Gastrocnemius medialis (tissue), 4 donors: ENCODE measurements at regions not wholly inside any gene's neighbourhood (a gene's known extent, or its start where the extent isn't known, plus 50 kb on each side); places are given as distances from the start of the nearest gene placed in this dataset.

Experiments
- ATAC-seq, 2 donors: fragments of 150-250 bp; one replicate each; pipeline ENCODE4 v1.9.1; 2016
- DNase-seq, 2 donors: peaks; one replicate each; pipeline ENCODE4 v3.0.0-alpha.2; 2019
- H3K27ac ChIP-seq, 4 donors: fragments of 200-600 bp; sonication (generic); 1 replicate in 1 of 4; 2 replicates in 3 of 4; pipeline ENCODE4 v1.5.1; 2016 to 2018; ENCODE audit warnings: mild to moderate bottlenecking in 2 of 4, moderate library complexity in 1 of 4
- H3K27me3 ChIP-seq, 3 donors: fragments of 200-600 bp; sonication (generic) in 2 of 3; 1 replicate in 1 of 3; 2 replicates in 2 of 3; pipeline versions ENCODE4 v1.5.1 to v1.6.0; 2016 to 2019; ENCODE audit warnings: mild to moderate bottlenecking in 1 of 3, moderate library complexity in 1 of 3
- H3K36me3 ChIP-seq, 2 donors: fragments of 200-600 bp; sonication (generic) in 1 of 2; one replicate each; pipeline ENCODE4 v1.5.1; 2017 to 2018
- H3K4me1 ChIP-seq, 2 donors: fragments of 200-600 bp; sonication (generic) in 1 of 2; one replicate each; pipeline ENCODE4 v1.5.1; 2016 to 2017; ENCODE audit warnings: mild to moderate bottlenecking in 2 of 2
- H3K4me3 ChIP-seq, 4 donors: fragments of 200-600 bp; sonication (generic) in 3 of 4; 1 replicate in 1 of 4; 2 replicates in 3 of 4; pipeline ENCODE4 v1.5.1; 2016 to 2019; ENCODE audit warnings: mild to moderate bottlenecking in 2 of 4
- H3K9me3 ChIP-seq, 3 donors: fragments of 200-600 bp; sonication (generic) in 2 of 3; 1 replicate in 1 of 3; 2 replicates in 2 of 3; pipeline ENCODE4 v1.5.1; 2016 to 2019
- CTCF ChIP-seq, 5 experiments: fragments of 450-650 bp in 3 of 5; fragments of 200-600 bp in 2 of 5; sonication (generic) in 2 of 5; IDR thresholded peaks in 4 of 5; conservative IDR thresholded peaks in 1 of 5; 1 replicate in 4 of 5; 2 replicates in 1 of 5; pipeline ENCODE4 v1.5.1; 2016 to 2019; ENCODE audit warnings: antibody characterized with exemption in 5 of 5, mild to moderate bottlenecking in 3 of 5, moderate library complexity in 3 of 5
- POLR2A ChIP-seq, 2 donors: fragments of 450-650 bp; IDR thresholded peaks; one replicate each; pipeline ENCODE4 v1.6.1; 2017; ENCODE audit warnings: antibody characterized with exemption in 2 of 2, mild to moderate bottlenecking in 2 of 2, moderate library complexity in 2 of 2
- in situ Hi-C, 4 donors: fragments of 200-750 bp; cut with MboI; loops; one replicate each; pipeline versions ENCODE4 v1.15.0 to v1.8.0; 2017; ENCODE audit warnings: low sequenced_read_pairs in 4 of 4
- intact Hi-C: fragments of 100-400 bp; cut with DNase I; formaldehyde crosslinking; loops from one replicate; pipeline ENCODE4 v1.15.1; 2023; ENCODE audit warnings: low total_unique reads

GRCh38 chr2:37812414-37812813 lies 112.7 kb upstream of the RMDN2 start:
- intact Hi-C loops = no loop called here
- H3K9me3 ChIP-seq = no peaks in the 10 kb centered on the region

GRCh38 chr2:37812941-37813730 lies 112.0 kb upstream of the RMDN2 start:
- ATAC-seq (no peak), DNase-seq (no peak)
- Histone ChIP-seq H3K4me3 (no peak overlapping the region), H3K36me3 (no peaks in the 10 kb centered on the region), H3K27me3 (no peaks in the 10 kb centered on the region), H3K9me3 (no peaks in the 10 kb centered on the region), H3K4me1 (no peaks in the 10 kb centered on the region), H3K27ac (no peak overlapping the region)
- TF ChIP-seq POLR2A (IDR thresholded peaks at IDR 0.05) = no peak
- TF ChIP-seq CTCF (IDR thresholded peaks at IDR 0.05 in 4 of 5, conservative IDR thresholded peaks at IDR 0.05 in 1 of 5) = no peak
- intact Hi-C loops (no loop called here), in situ Hi-C loops (no loop called here)

More at GRCh38 chr2:37812414-37812813, 112.7 kb upstream of the RMDN2 start:
- Histone ChIP-seq H3K4me1 (no peaks in the 10 kb centered on the region), H3K27me3 (no peaks in the 10 kb centered on the region), H3K36me3 (no peaks in the 10 kb centered on the region), H3K27ac (no peak overlapping the region), H3K4me3 (no peak overlapping the region)
- TF ChIP-seq POLR2A (IDR thresholded peaks at IDR 0.05) = no peak
- ATAC-seq (no peak), DNase-seq (no peak)
- in situ Hi-C loops = no loop called here

- H3K27ac ChIP-seq = no peak overlapping the region
- H3K36me3 ChIP-seq = no peaks in the 10 kb centered on the region
- no peak for TF ChIP-seq CTCF (IDR thresholded peaks at IDR 0.05 in 4 of 5, conservative IDR thresholded peaks at IDR 0.05 in 1 of 5)
- no peak for TF ChIP-seq POLR2A (IDR thresholded peaks at IDR 0.05)
- no peaks in the 10 kb centered on the region for H3K27me3 ChIP-seq
- in situ Hi-C loops = no loop called here
- H3K4me1 ChIP-seq = no peaks in the 10 kb centered on the region
- H3K9me3 ChIP-seq = no peaks in the 10 kb centered on the region
- no peak for DNase-seq
- H3K4me3 ChIP-seq = no peak overlapping the region
- intact Hi-C loops = no loop called here
- no peak for ATAC-seq
Observed at GRCh38 chr2:37816036-37816435, 109.1 kb upstream of the RMDN2 start.

- DNase-seq = no peak
- no peak overlapping the region for H3K27ac ChIP-seq
- no peaks in the 10 kb centered on the region for H3K36me3 ChIP-seq
- no peak for TF ChIP-seq CTCF (IDR thresholded peaks at IDR 0.05 in 4 of 5, conservative IDR thresholded peaks at IDR 0.05 in 1 of 5)
- TF ChIP-seq POLR2A (IDR thresholded peaks at IDR 0.05) = no peak
- intact Hi-C loops = no loop called here
- in situ Hi-C loops = no loop called here
- no peak overlapping the region for H3K4me3 ChIP-seq
- no peaks in the 10 kb centered on the region for H3K4me1 ChIP-seq
- no peaks in the 10 kb centered on the region for H3K9me3 ChIP-seq
- ATAC-seq = no peak
- H3K27me3 ChIP-seq = no peaks in the 10 kb centered on the region
Observed at GRCh38 chr2:37816686-37817085, 108.4 kb upstream of the RMDN2 start.

GRCh38 chr2:37819186-37819585 lies 105.9 kb upstream of the RMDN2 start:
- no peak overlapping the region for H3K4me3 ChIP-seq
- H3K27me3 ChIP-seq = no peaks in the 10 kb centered on the region
- H3K36me3 ChIP-seq = no peaks in the 10 kb centered on the region
- no peaks in the 10 kb centered on the region for H3K9me3 ChIP-seq
- in situ Hi-C loops = no loop called here
- no peak for DNase-seq
- no peak for ATAC-seq
- TF ChIP-seq CTCF (IDR thresholded peaks at IDR 0.05 in 4 of 5, conservative IDR thresholded peaks at IDR 0.05 in 1 of 5) = no peak
- no peak for TF ChIP-seq POLR2A (IDR thresholded peaks at IDR 0.05)
- intact Hi-C loops = no loop called here
- H3K4me1 ChIP-seq = no peaks in the 10 kb centered on the region
- no peak overlapping the region for H3K27ac ChIP-seq
